SK-N-SH (cell line): ENCODE measurements at regions not wholly inside any gene's neighbourhood (a gene's known extent, or its start where the extent isn't known, plus 50 kb on each side); places are given as distances from the start of the nearest gene placed in this dataset.

Experiments used
- CHD2 ChIP-seq: fragments of 150-350 bp; IDR thresholded peaks from 2 replicates; pipeline ENCODE4 v1.6.1; 2018; ENCODE audit warnings: low read length; ENCODE audit not compliant: partially characterized antibody
- EZH2phosphoT487 ChIP-seq: fragments of 200-600 bp; sonication (generic); IDR thresholded peaks from 2 replicates; pipeline ENCODE4 v1.6.1; 2017; ENCODE audit warnings: low read depth, mixed run types, mild to moderate bottlenecking, antibody characterized with exemption, moderate library complexity, borderline replicate concordance
- RAD21 ChIP-seq: IDR thresholded peaks from 2 replicates; pipeline ENCODE4 v1.6.1; 2012; ENCODE audit warnings: mild to moderate bottlenecking, low read length
- RCOR1 ChIP-seq: fragments of 150-350 bp; IDR thresholded peaks from 2 replicates; pipeline ENCODE4 v1.6.1; 2017; ENCODE audit warnings: antibody characterized with exemption, low read length
- SIN3A ChIP-seq: IDR thresholded peaks from 2 replicates; pipeline ENCODE4 v1.6.1; 2012; ENCODE audit warnings: low read depth, mild to moderate bottlenecking, low read length, moderate library complexity, borderline replicate concordance
- TAF1 ChIP-seq: IDR thresholded peaks from 2 replicates; pipeline ENCODE4 v1.6.1; 2012; ENCODE audit warnings: low read depth, mild to moderate bottlenecking, low read length, moderate library complexity, borderline replicate concordance
- TF ChIP-seq, protein P1 (sequence below): fragments of 200-600 bp; sonication (generic); IDR thresholded peaks from 2 replicates; pipeline ENCODE4 v1.6.1; 2017; ENCODE audit warnings: antibody characterized with exemption, mild to moderate bottlenecking, moderate library complexity
- TF ChIP-seq, protein P2 (sequence below): IDR thresholded peaks from 2 replicates; pipeline ENCODE4 v1.6.1; 2012; ENCODE audit warnings: mild to moderate bottlenecking, low read depth, low read length, moderate library complexity

DNA sequence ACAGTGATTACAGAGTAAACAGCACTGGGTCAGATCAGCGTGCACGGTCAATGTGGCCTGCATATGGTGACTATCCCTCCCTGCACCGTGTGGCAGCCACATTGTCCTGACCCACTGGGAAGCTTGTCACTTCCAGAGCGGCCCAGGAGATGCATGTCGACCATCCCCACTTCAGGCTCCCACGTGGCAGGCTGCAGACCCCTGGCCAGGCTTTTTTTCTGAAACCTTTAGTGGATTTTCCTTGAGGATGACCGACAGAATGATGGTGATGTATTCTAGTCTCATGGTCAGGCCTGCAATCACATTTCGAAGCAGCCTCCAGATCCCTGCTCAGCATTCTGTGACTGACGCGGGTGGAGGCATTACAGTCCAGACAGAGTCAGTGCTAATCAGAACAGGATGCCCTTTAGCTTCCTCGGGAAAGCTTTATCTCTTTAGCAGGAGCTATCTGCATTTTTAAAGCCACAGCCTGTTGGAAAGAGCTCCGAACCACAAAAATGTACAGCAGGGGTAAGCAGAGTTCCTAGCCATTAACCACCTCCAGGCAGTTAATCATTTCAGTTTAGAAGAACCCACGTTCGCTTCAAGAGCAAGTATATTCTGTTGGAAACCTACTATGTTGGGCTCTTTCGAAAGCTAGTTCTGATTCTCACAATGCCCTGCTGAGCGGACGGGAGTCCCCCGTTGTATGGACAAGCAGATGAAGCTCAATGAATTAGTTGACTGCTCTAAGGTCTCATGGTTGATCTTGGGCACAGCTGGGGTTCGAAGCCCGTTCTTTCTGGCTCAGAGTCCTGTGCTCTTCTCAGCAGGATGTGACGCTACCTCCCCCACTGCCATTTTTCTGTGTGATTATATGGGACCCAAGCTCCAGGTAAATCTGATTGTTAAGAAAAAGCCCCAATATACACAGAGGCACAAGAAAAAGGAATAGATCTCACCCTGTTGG, 56.5 kb downstream of the IRF2BP2 start:
- peak; percentile 68 for TF ChIP-seq CHD2
- TF ChIP-seq, protein P1, sequence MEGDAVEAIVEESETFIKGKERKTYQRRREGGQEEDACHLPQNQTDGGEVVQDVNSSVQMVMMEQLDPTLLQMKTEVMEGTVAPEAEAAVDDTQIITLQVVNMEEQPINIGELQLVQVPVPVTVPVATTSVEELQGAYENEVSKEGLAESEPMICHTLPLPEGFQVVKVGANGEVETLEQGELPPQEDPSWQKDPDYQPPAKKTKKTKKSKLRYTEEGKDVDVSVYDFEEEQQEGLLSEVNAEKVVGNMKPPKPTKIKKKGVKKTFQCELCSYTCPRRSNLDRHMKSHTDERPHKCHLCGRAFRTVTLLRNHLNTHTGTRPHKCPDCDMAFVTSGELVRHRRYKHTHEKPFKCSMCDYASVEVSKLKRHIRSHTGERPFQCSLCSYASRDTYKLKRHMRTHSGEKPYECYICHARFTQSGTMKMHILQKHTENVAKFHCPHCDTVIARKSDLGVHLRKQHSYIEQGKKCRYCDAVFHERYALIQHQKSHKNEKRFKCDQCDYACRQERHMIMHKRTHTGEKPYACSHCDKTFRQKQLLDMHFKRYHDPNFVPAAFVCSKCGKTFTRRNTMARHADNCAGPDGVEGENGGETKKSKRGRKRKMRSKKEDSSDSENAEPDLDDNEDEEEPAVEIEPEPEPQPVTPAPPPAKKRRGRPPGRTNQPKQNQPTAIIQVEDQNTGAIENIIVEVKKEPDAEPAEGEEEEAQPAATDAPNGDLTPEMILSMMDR, result no peak
- peak; percentile 51 for TF ChIP-seq RAD21
- TF ChIP-seq EZH2phosphoT487, result no peak
- TF ChIP-seq, protein P2, sequence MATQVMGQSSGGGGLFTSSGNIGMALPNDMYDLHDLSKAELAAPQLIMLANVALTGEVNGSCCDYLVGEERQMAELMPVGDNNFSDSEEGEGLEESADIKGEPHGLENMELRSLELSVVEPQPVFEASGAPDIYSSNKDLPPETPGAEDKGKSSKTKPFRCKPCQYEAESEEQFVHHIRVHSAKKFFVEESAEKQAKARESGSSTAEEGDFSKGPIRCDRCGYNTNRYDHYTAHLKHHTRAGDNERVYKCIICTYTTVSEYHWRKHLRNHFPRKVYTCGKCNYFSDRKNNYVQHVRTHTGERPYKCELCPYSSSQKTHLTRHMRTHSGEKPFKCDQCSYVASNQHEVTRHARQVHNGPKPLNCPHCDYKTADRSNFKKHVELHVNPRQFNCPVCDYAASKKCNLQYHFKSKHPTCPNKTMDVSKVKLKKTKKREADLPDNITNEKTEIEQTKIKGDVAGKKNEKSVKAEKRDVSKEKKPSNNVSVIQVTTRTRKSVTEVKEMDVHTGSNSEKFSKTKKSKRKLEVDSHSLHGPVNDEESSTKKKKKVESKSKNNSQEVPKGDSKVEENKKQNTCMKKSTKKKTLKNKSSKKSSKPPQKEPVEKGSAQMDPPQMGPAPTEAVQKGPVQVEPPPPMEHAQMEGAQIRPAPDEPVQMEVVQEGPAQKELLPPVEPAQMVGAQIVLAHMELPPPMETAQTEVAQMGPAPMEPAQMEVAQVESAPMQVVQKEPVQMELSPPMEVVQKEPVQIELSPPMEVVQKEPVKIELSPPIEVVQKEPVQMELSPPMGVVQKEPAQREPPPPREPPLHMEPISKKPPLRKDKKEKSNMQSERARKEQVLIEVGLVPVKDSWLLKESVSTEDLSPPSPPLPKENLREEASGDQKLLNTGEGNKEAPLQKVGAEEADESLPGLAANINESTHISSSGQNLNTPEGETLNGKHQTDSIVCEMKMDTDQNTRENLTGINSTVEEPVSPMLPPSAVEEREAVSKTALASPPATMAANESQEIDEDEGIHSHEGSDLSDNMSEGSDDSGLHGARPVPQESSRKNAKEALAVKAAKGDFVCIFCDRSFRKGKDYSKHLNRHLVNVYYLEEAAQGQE, result peak; percentile 33; the same call in 1 of the 2 replicates
- TF ChIP-seq SIN3A, result peak; percentile 42; the same call in 1 of the 2 replicates
- TF ChIP-seq TAF1, result peak; percentile 39; the same call in 1 of the 2 replicates
- TF ChIP-seq RCOR1, result peak; percentile 93
